KBM-7 (cell line): ENCODE measurements at regions not wholly inside any gene's neighbourhood (a gene's known extent, or its start where the extent isn't known, plus 50 kb on each side); places are given as distances from the start of the nearest gene placed in this dataset.

Source experiments
- DNase-seq: peaks from one replicate; pipeline ENCODE4 v3.0.0-alpha.2; 2015
- in situ Hi-C: fragments of 300-500 bp; cut with MboI; formaldehyde crosslinking; loops from 2 replicates; pipeline ENCODE4 v1.14.3; 2020; ENCODE audit warnings: low sequenced_read_pairs, low pct_unique_long_range_greater_than_20kb, mixed read lengths

GRCh38 chr14:104248203-104249055, 110.0 kb downstream of the KIF26A start:
- no peak for DNase-seq
- in situ Hi-C loops: no loop called here

DNA sequence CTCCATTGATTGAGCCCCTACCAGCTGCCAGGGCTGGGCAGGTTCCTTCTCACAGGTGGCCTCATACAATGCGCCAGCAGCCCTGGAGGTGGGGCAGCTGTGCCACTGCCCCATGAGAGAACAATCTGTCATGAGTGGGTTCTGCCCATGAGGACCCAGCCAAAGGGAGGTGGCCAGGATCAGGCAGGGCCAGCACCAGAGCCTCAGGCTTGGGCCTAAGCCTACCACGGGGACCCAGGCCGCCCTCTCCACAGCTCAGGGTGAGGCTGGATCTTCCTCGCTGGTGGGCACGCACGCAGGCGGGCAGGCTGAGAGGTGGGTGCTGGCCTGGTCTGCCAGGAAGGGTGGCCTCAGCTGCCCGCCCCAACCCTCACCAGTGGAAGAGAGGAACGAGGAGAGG, 110.7 kb downstream of the KIF26A start:
- no peak for DNase-seq
- in situ Hi-C loops: no loop called here

GRCh38 chr14:104249706-104250105, 111.3 kb downstream of the KIF26A start:
- in situ Hi-C loops: no loop called here
- DNase-seq: no peak

DNA sequence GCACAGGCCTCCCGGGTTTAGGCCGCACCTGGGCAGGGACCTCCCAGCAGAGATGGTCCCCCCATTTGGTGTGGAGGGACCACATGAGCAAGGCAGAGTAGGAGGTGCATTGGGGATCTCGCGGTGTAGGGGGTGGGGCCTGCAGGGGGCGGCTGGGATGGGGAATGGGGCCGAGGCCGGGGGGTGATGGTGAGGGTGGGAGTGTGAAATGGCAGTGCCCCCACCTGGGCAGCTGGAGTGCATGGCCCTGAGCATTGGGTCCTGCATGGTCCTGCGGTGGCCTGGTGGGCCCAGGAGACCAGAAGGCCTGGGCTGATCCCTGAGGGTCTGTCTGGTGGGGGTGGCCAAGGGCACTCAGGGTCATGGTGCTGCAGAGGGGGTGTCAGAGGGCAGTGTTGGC, 111.8 kb downstream of the KIF26A start:
- no peak for DNase-seq
- in situ Hi-C loops: no loop called here

- no peak for DNase-seq
- in situ Hi-C loops: no loop called here
Measured at GRCh38 chr14:104252256-104253215, 114.1 kb downstream of the KIF26A start.

DNA sequence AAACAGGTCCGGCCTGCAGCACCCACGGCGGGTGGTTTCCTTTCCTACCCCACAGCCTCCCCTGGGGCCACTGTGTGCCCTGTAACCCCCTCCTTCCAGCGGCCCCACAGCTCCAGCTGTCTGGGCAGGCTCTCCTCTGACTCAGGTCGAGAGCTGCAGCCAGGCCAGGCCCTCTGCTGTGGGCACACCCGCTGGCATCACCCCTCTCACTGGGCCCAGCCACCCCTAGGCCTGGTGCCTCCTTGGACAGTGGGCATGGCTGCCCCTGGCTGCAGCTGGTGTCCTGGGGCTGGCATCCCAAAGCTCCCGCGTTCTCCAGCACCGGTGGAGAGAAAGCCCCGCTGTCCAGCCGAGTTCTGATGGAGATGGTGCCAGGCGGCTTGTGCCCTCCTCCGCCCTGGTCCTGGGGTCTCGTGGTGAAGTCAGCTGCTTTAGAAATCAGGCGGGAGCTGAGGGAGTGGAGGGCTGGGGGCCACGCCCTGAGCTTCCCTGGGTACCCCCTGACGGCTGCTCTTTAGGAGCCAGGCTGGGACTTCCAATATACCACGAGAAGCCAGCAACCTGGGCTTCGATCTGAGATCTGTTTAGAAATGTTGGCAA, 114.9 kb downstream of the KIF26A start:
- in situ Hi-C loops: no loop called here
- DNase-seq: no peak

GRCh38 chr14:104253901-104254353, 115.5 kb downstream of the KIF26A start:
- in situ Hi-C loops: no loop called here
- no peak for DNase-seq

DNA sequence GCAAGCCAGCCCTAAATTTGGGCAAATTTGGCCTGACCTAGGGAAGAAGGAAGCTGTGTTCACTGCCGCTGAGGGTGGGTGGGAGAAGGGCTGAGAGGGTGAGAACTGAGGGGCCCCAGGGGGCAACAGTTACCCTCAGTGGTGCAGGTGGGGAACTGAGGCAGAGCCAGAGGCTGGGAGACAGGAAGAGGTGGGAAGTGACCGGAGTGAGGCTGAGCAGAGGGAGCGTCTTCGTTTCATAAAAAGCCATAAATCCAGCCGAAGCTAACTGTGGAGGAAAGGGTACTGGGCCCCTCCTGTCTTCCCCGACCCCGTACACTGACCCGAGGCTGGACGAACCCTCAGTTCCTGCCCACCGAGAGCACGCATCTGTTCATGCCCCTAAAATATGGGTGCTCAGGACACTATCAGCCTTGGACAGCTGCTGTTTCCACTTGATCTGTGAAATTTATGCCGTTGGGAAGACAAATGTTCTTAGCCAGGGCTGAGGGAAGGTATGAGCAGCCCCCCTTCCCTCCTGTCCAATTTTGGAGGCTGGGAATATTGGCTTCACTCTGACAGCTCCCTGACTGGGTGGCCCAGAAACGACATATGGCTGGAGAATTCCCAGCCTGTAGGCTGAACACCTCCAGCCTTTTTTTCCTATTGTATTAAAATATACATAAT, 116.5 kb downstream of the KIF26A start:
- in situ Hi-C loops: no loop called here
- DNase-seq: no peak

GRCh38 chr14:104256025-104256424, 117.6 kb downstream of the KIF26A start:
- no peak for DNase-seq
- in situ Hi-C loops: no loop called here

GRCh38 chr14:104262515-104263514, 124.4 kb downstream of the KIF26A start:
- no peak for DNase-seq
- in situ Hi-C loops: no loop called here

- in situ Hi-C loops: no loop called here
- no peak for DNase-seq
Measured at GRCh38 chr14:104263675-104264358, 125.4 kb downstream of the KIF26A start.

DNA sequence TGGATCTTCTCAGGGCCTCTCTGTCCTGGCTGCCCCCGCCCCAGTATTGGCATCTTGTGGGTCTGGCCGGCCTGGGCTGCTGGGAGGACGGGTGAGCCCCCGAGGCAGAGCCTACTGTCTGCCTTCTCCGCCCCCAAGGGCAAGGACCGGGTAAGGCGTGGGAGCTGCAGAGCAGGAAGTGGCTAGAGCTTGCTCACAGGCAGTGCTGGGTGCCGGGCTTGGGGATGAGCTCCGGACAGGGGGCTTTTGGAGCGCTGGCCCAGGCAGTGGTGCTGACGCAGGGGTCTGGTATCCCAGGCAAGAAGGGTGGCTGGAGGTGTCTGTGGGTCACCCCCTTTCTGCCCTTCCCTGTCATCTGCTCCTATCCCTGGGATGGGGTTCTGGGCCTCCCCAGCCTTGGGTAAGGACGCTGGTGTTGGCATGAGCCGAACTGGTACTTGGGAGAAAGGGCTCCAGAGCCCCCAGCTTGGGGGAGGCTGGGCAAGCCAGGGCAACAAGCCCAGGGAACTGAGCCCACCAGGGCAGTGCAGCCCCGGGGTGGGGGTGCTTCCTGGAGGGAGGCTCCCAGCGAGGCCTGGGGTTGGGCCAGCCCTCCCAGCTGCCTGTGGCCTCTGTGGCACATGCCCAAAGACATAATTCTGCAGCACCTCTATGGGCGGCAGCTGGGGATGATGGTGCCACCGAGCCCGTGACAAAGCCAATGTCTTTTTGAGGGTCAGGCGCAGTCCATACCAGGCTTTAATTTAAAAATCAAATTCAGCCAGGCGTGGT, 126.3 kb downstream of the KIF26A start:
- in situ Hi-C loops: no loop called here
- DNase-seq: no peak

DNA sequence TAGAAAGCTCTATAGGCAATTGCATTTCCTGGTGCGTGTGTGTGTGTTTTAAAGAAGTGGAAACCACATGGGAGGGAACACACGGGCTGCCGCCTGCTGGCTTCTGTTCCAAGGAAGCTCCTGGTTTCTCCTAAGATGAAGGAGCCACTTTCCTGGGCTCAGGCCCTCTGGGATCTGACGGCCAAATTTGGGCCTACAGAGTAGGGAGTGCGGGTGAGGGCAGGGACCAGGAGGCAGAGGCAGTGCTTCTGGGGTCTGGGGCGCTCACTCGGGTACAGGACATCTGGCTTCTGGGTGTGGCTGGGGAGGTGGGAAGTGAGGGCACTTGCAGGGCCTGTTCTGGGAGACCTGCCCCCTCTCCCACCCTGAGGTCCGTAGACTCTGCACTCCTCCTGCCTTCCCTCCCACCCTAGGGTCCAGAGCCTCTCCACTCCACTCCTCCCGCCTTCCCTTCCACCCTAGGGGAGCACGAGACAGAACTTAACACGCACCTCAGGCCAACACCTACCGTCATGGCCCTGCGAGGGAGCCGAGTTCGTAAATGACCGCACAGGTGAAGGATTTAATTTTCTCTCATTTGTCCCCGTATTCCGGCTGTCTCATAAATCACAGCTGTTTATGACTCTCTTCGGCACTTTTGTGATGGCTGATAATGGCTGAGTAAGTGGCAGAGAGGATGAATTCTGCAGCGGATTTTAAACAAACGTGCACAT, 127.7 kb downstream of the KIF26A start:
- in situ Hi-C loops: no loop called here
- DNase-seq: no peak

GRCh38 chr14:104266631-104267575, 128.5 kb downstream of the KIF26A start:
- no peak for DNase-seq
- in situ Hi-C loops: no loop called here

GRCh38 chr14:104267895-104268294, 129.5 kb downstream of the KIF26A start:
- in situ Hi-C loops: no loop called here
- no peak for DNase-seq
